Brain microvascular endothelial cell (primary cell): ENCODE measurements at regions not wholly inside any gene's neighbourhood (a gene's known extent, or its start where the extent isn't known, plus 50 kb on each side); places are given as distances from the start of the nearest gene placed in this dataset.

Experiments used
- DNase-seq: peaks from one replicate; pipeline ENCODE4 v3.0.0-alpha.2; 2020
- H3K27ac ChIP-seq: fragments of 250-450 bp; sonication (Bioruptor Pico); 2 replicates; pipeline ENCODE4 v1.5.1; 2020; ENCODE audit warnings: mild to moderate bottlenecking, moderate library complexity
- H3K27me3 ChIP-seq: fragments of 250-450 bp; sonication (Bioruptor Pico); replicated peaks from 2 replicates; pipeline ENCODE4 v1.5.1; 2020; ENCODE audit warnings: mild to moderate bottlenecking
- H3K36me3 ChIP-seq: fragments of 250-450 bp; sonication (Bioruptor Pico); replicated peaks from 2 replicates; pipeline ENCODE4 v1.5.1; 2020; ENCODE audit warnings: mild to moderate bottlenecking
- H3K4me3 ChIP-seq: 2 replicates; pipeline ENCODE4 v1.5.1; 2011; ENCODE audit warnings: low read depth, mild to moderate bottlenecking, control low read depth, low read length, moderate library complexity
- in situ Hi-C: cut with HindIII; loops from 2 replicates; pipeline ENCODE4 v1.10.0; 2017; ENCODE audit warnings: low sequenced_read_pairs, low pct_ligation_motif_present
- TF ChIP-seq, protein P1 (sequence below): IDR thresholded peaks from 2 replicates; pipeline ENCODE4 v1.5.1; 2011; ENCODE audit warnings: low read depth, mild to moderate bottlenecking, moderate library complexity, low read length, control low read depth, inconsistent platforms; ENCODE audit errors: missing control alignments

DNA sequence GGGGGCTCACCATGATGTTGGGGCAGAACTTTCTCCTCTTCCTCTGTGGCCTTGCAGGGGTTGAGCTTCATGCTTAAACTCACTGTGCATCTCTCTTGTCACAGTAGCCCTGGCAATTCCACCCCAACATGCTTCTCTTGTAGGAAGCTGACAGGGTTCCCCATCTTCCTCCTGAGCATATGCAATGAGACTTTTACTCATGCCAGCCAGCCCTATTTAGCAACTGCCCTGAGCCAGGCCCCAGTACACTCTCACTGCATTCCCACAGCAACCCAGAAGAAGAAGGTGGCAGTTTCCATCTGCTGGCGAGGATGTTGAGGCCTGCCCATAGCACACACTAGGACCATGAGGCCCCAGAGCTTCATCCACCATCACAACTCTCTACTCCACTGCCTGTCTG, 72.2 kb upstream of the TEX51 start:
- TF ChIP-seq, protein P1, sequence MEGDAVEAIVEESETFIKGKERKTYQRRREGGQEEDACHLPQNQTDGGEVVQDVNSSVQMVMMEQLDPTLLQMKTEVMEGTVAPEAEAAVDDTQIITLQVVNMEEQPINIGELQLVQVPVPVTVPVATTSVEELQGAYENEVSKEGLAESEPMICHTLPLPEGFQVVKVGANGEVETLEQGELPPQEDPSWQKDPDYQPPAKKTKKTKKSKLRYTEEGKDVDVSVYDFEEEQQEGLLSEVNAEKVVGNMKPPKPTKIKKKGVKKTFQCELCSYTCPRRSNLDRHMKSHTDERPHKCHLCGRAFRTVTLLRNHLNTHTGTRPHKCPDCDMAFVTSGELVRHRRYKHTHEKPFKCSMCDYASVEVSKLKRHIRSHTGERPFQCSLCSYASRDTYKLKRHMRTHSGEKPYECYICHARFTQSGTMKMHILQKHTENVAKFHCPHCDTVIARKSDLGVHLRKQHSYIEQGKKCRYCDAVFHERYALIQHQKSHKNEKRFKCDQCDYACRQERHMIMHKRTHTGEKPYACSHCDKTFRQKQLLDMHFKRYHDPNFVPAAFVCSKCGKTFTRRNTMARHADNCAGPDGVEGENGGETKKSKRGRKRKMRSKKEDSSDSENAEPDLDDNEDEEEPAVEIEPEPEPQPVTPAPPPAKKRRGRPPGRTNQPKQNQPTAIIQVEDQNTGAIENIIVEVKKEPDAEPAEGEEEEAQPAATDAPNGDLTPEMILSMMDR, result no peak
- H3K27ac ChIP-seq, result no peak overlapping the region
- H3K4me3 ChIP-seq, result no peak overlapping the region
- no peak for DNase-seq
- H3K27me3 ChIP-seq, result no peaks in the 10 kb centered on the region
- no peaks in the 10 kb centered on the region for H3K36me3 ChIP-seq
- in situ Hi-C loops, result no loop called here

DNA sequence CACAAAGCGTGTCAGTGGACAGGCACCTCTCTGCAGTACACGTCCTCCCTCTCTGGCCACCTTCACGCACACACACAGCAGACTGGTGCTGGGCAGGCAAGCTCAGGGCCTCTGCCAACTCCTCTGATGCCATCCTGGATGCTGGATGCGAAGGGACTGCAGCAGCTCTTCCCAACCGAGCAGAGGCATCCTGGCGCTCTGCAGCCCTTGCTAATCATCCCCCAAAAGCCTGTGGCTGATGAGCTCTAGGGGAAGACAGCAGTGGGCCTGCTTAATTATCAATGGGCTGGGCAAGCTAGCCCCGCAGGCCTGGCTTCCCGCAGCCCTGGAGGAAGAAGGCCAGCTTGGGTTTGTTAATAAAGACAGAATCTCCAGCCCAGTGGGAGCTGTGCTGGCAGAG, 71.3 kb upstream of the TEX51 start:
- Histone ChIP-seq H3K36me3 (no peaks in the 10 kb centered on the region), H3K4me3 (no peak overlapping the region), H3K27me3 (no peaks in the 10 kb centered on the region), H3K27ac (no peak overlapping the region)
- DNase-seq, result no peak
- TF ChIP-seq, protein P1, result no peak
- in situ Hi-C loops, result no loop called here

DNA sequence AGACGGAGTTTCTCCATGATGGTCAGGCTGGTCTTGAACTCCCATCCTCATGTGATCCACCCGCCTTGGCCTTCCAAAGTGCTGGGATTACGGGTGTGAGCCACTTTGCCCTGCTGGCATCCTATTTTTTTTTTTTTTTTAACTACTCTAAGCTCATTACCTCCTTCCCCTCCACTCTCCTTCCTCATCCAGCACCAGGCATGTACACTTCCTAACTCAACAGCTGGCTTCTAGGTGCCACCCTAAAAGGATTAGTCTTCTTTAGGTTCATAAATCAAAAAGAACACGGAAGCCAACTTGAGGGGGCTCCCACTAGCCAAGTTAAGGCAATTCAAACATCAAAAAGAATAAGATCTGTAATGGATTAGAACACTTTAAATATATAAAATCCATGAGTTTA, 70.6 kb upstream of the TEX51 start:
- TF ChIP-seq, protein P1, result no peak
- H3K36me3 ChIP-seq, result no peaks in the 10 kb centered on the region
- no peak overlapping the region for H3K27ac ChIP-seq
- H3K4me3 ChIP-seq, result no peak overlapping the region
- in situ Hi-C loops, result no loop called here
- no peak for DNase-seq
- H3K27me3 ChIP-seq, result no peaks in the 10 kb centered on the region

DNA sequence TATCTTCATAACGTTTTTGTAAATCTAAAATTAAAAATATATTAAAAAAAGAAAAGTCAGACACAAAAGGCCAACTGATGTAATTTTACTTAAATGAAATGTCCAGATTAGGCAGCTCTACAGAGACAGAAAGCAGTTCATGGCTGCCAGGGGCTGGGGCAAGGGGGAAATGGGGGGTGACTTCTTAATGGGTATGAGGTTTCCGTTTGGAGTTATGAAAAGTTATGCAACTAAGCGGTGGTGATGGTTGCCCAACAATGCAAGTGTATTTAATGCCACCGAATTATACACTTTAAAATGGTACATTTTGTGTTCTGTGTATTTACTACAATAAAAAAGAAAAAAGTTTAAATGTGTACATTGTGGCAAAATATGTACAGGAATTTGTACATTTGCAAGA, 70.2 kb upstream of the TEX51 start:
- TF ChIP-seq, protein P1, result no peak
- H3K27me3 ChIP-seq, result no peaks in the 10 kb centered on the region
- H3K27ac ChIP-seq, result no peak overlapping the region
- no peaks in the 10 kb centered on the region for H3K36me3 ChIP-seq
- H3K4me3 ChIP-seq, result no peak overlapping the region
- in situ Hi-C loops, result no loop called here
- DNase-seq, result no peak

DNA sequence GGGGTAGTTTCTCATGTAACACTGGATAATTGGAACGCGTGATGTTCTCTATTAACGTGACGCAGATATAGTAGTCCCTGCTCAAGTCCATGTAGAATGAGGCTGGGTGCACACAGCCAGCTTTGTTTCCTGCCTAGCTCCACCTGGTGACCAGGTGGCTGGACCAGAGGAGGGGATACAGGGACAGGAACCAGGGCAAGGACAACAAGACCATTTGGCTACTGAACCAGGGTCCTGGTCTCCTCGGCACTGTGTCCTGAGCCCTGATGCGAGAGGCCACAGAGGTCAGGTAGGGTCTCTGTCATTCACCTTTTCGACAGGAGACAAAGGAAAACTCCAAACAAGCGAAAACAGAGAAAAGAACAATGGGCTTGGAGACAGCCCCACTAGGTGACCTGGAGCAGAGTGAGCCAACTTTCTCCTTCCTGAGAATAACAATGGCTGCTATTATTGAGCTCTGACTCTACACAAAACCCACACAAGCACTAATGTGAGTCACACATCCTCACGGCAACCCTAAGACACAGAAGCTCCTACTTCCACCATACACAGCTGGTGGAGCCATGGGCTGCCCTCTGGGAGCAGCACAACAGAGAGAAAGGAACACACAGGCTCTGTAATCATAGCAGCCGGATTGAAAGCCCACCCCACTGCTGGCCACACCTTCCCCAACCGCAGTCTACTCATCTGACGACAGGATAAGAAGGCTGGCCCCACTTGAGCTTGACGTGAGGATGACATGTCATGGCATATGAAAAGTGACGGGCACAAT, 67.3 kb upstream of the TEX51 start:
- no peaks in the 10 kb centered on the region for H3K36me3 ChIP-seq
- no peaks in the 10 kb centered on the region for H3K27me3 ChIP-seq
- peak; percentile 47 for DNase-seq
- in situ Hi-C loops, result no loop called here
- TF ChIP-seq, protein P1, result no peak
- no peak overlapping the region for H3K4me3 ChIP-seq
- H3K27ac ChIP-seq, result no peak overlapping the region

DNA sequence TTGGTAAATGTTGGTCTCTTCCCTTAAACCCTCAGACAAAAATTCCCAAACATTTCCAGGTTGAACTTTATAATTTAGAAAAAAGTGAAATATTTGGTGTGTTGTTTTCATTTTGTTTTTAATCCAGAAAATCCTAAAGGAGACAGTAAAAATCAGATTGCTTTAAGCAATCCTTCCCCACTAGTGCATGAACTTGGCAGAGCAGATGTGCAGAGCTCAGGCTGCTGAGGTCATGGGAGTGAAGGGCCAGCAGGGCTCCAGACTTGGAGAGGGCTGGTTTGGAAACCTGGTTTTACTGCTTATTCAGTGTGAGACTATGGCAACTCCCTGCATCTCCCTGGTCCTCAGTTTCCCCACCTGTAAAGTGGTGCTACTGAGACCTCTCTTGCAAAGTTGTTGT, 66.7 kb upstream of the TEX51 start:
- in situ Hi-C loops, result no loop called here
- no peak overlapping the region for H3K4me3 ChIP-seq

More for the DNA sequence above, 66.7 kb upstream of the TEX51 start:
- H3K27ac ChIP-seq, result no peak overlapping the region
- DNase-seq, result no peak
- H3K36me3 ChIP-seq, result no peaks in the 10 kb centered on the region
- TF ChIP-seq, protein P1, result no peak
- H3K27me3 ChIP-seq, result no peaks in the 10 kb centered on the region
